Neural crest cell (in vitro differentiated cells): ENCODE measurements at regions not wholly inside any gene's neighbourhood (a gene's known extent, or its start where the extent isn't known, plus 50 kb on each side); places are given as distances from the start of the nearest gene placed in this dataset.
A peak's percentile ranks its signal among the peaks of the same experiment; 100 is the strongest.

Experiments used
- DNase-seq: peaks from one replicate; pipeline ENCODE4 v3.0.0; 2021; ENCODE audit warnings: low read depth, mixed read lengths, low spot score
- H3K27ac Mint-ChIP-seq: one replicate; pipeline ENCODE4 v1.8.0; 2021; ENCODE audit warnings: mild to moderate bottlenecking, mixed read lengths; ENCODE audit not compliant: unreplicated experiment
- H3K27me3 Mint-ChIP-seq: 2 replicates; pipeline ENCODE4 v1.8.0; 2021; ENCODE audit warnings: low read depth, mild to moderate bottlenecking, mixed read lengths
- H3K36me3 Mint-ChIP-seq: 2 replicates; pipeline ENCODE4 v1.8.0; 2021; ENCODE audit warnings: low read depth, mild to moderate bottlenecking, mixed read lengths
- H3K4me1 Mint-ChIP-seq: 2 replicates; pipeline ENCODE4 v1.8.0; 2021; ENCODE audit warnings: mixed read lengths
- H3K4me3 Mint-ChIP-seq: one replicate; pipeline ENCODE4 v1.8.0; 2021; ENCODE audit warnings: mild to moderate bottlenecking, mixed read lengths
- H3K9me3 Mint-ChIP-seq: 2 replicates; pipeline ENCODE4 v1.8.0; 2021; ENCODE audit warnings: mixed read lengths
- CTCF ChIP-seq: fragments of 200-600 bp; sonication (generic); conservative IDR thresholded peaks from 2 replicates; pipeline ENCODE4 v1.5.0; 2021; ENCODE audit warnings: antibody characterized with exemption, mild to moderate bottlenecking

- no peak for TF ChIP-seq CTCF
Observed at GRCh38 chr11:114783805-114784204, 105.5 kb downstream of the NXPE2 start.

GRCh38 chr11:114784216-114784615, 105.9 kb downstream of the NXPE2 start:
- Mint-ChIP-seq H3K9me3 (peaks cover 3% of the 10 kb centered on the region), H3K27ac (peak overlapping the region; percentile 17), H3K4me1 (peaks cover 17% of the 10 kb centered on the region), H3K36me3 (no peaks in the 10 kb centered on the region), H3K27me3 (peaks cover 3% of the 10 kb centered on the region), H3K4me3 (no peak overlapping the region)
- no peak for DNase-seq
- TF ChIP-seq CTCF: no peak

More at GRCh38 chr11:114783805-114784204, 105.5 kb downstream of the NXPE2 start:
- no peaks in the 10 kb centered on the region for H3K36me3 Mint-ChIP-seq
- no peak for DNase-seq
- no peak overlapping the region for H3K4me3 Mint-ChIP-seq
- no peak overlapping the region for H3K27ac Mint-ChIP-seq
- H3K9me3 Mint-ChIP-seq: peaks cover 2% of the 10 kb centered on the region
- peaks cover 3% of the 10 kb centered on the region for H3K27me3 Mint-ChIP-seq
- H3K4me1 Mint-ChIP-seq: peaks cover 17% of the 10 kb centered on the region

GRCh38 chr11:114784891-114785290, 106.6 kb downstream of the NXPE2 start:
- H3K27ac Mint-ChIP-seq: no peak overlapping the region
- TF ChIP-seq CTCF: no peak
- no peak overlapping the region for H3K4me3 Mint-ChIP-seq
- peaks cover 3% of the 10 kb centered on the region for H3K9me3 Mint-ChIP-seq
- no peak for DNase-seq
- peaks cover 3% of the 10 kb centered on the region for H3K27me3 Mint-ChIP-seq
- H3K4me1 Mint-ChIP-seq: peaks cover 17% of the 10 kb centered on the region
- no peaks in the 10 kb centered on the region for H3K36me3 Mint-ChIP-seq

GRCh38 chr11:114785820-114786219, 107.5 kb downstream of the NXPE2 start:
- H3K9me3 Mint-ChIP-seq: peaks cover 3% of the 10 kb centered on the region
- DNase-seq: no peak
- no peak overlapping the region for H3K27ac Mint-ChIP-seq
- peaks cover 17% of the 10 kb centered on the region for H3K4me1 Mint-ChIP-seq
- no peaks in the 10 kb centered on the region for H3K36me3 Mint-ChIP-seq
- TF ChIP-seq CTCF: no peak
- H3K4me3 Mint-ChIP-seq: no peak overlapping the region
- peaks cover 3% of the 10 kb centered on the region for H3K27me3 Mint-ChIP-seq

- peaks cover 3% of the 10 kb centered on the region for H3K9me3 Mint-ChIP-seq
- no peak overlapping the region for H3K27ac Mint-ChIP-seq
- DNase-seq: no peak
- no peaks in the 10 kb centered on the region for H3K27me3 Mint-ChIP-seq
- TF ChIP-seq CTCF: no peak
- H3K36me3 Mint-ChIP-seq: no peaks in the 10 kb centered on the region
- H3K4me1 Mint-ChIP-seq: peaks cover 17% of the 10 kb centered on the region
- no peak overlapping the region for H3K4me3 Mint-ChIP-seq
Observed at GRCh38 chr11:114787126-114787525, 108.8 kb downstream of the NXPE2 start.

- Mint-ChIP-seq H3K36me3 (no peaks in the 10 kb centered on the region), H3K27ac (no peak overlapping the region), H3K27me3 (peaks cover 2% of the 10 kb centered on the region), H3K9me3 (peaks cover 3% of the 10 kb centered on the region), H3K4me1 (peaks cover 8% of the 10 kb centered on the region), H3K4me3 (no peak overlapping the region)
- TF ChIP-seq CTCF: no peak
- DNase-seq: no peak
Observed at GRCh38 chr11:114790910-114791309, 112.6 kb downstream of the NXPE2 start.
